Body of pancreas (tissue), 4 donors: ENCODE measurements at regions not wholly inside any gene's neighbourhood (a gene's known extent, or its start where the extent isn't known, plus 50 kb on each side); places are given as distances from the start of the nearest gene placed in this dataset.

Experiments used
- POLR2A ChIP-seq, 3 donors: fragments of 450-650 bp; IDR thresholded peaks; one replicate each; pipeline ENCODE4 v1.6.1; 2016; ENCODE audit warnings: antibody characterized with exemption in 3 of 3, mild to moderate bottlenecking in 2 of 3
- TF ChIP-seq, protein P1 (sequence below), 7 experiments: fragments of 450-650 bp in 4 of 7; fragments of 200-600 bp in 3 of 7; sonication (generic) in 3 of 7; IDR thresholded peaks; one replicate each; pipeline ENCODE4 v1.5.1; 2016 to 2019; ENCODE audit warnings: antibody characterized with exemption in 7 of 7

GRCh38 chr1:196114193-196114592 is 494.0 kb downstream of the KCNT2 start:
- TF ChIP-seq, protein P1, sequence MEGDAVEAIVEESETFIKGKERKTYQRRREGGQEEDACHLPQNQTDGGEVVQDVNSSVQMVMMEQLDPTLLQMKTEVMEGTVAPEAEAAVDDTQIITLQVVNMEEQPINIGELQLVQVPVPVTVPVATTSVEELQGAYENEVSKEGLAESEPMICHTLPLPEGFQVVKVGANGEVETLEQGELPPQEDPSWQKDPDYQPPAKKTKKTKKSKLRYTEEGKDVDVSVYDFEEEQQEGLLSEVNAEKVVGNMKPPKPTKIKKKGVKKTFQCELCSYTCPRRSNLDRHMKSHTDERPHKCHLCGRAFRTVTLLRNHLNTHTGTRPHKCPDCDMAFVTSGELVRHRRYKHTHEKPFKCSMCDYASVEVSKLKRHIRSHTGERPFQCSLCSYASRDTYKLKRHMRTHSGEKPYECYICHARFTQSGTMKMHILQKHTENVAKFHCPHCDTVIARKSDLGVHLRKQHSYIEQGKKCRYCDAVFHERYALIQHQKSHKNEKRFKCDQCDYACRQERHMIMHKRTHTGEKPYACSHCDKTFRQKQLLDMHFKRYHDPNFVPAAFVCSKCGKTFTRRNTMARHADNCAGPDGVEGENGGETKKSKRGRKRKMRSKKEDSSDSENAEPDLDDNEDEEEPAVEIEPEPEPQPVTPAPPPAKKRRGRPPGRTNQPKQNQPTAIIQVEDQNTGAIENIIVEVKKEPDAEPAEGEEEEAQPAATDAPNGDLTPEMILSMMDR (IDR thresholded peaks at IDR 0.05), result no peak
- no peak for TF ChIP-seq POLR2A (IDR thresholded peaks at IDR 0.05)
